ENCODE measurements at regions not wholly inside any gene's neighbourhood (a gene's known extent, or its start where the extent isn't known, plus 50 kb on each side); places are given as distances from the start of the nearest gene placed in this dataset.

DNA sequence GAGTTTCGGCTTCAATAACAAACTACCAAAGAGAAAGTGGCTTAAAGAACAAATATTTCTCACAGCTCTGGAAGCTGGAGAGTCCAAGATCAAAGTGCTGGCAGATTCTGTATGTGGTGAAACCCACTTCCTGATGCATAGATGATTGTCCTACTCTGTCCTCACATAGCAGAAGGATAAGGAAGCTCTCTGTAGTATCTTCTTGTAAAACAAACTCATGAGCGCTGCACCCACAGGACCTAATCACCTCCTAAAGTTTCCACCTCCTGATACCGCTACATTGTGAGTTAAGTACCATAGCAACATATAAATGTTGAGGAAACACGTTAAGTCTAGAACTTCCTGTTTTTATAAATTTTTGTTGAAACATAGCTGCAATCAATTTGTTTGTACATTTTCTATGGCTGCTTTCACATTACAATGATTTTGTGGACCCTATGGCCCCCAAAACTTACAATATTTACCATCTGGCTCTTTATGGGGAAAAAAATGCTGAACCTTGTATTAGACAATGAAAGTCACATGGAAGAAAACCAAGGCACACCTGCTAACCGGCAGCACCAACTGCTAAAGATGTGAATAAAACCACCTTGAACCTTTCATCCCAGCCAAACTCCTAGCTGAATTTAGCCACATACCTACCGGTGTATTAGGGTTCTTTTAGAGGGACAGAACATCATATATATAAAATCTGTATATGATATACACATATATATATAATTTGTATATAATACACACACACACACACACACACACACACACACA lies 1423.4 kb downstream of the NCAM2 start:
- TF ChIP-seq, protein P1, sequence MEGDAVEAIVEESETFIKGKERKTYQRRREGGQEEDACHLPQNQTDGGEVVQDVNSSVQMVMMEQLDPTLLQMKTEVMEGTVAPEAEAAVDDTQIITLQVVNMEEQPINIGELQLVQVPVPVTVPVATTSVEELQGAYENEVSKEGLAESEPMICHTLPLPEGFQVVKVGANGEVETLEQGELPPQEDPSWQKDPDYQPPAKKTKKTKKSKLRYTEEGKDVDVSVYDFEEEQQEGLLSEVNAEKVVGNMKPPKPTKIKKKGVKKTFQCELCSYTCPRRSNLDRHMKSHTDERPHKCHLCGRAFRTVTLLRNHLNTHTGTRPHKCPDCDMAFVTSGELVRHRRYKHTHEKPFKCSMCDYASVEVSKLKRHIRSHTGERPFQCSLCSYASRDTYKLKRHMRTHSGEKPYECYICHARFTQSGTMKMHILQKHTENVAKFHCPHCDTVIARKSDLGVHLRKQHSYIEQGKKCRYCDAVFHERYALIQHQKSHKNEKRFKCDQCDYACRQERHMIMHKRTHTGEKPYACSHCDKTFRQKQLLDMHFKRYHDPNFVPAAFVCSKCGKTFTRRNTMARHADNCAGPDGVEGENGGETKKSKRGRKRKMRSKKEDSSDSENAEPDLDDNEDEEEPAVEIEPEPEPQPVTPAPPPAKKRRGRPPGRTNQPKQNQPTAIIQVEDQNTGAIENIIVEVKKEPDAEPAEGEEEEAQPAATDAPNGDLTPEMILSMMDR (IDR thresholded peaks at IDR 0.05): no peak
- TF ChIP-seq GABPA (IDR thresholded peaks at IDR 0.05; ENCODE audit: low read depth): no peak
- TF ChIP-seq POLR2AphosphoS5 (IDR thresholded peaks at IDR 0.05; ENCODE audit: low read depth, low read length): no peak
- no peak for TF ChIP-seq RAD21 (IDR thresholded peaks at IDR 0.05; ENCODE audit: low read length)
- TF ChIP-seq TCF12 (IDR thresholded peaks at IDR 0.05): no peak
- TF ChIP-seq YY1 (IDR thresholded peaks at IDR 0.05; ENCODE audit: low read depth): no peak
- no peak for TF ChIP-seq EZH2phosphoT487 (IDR thresholded peaks at IDR 0.05; ENCODE audit: borderline replicate concordance, low read depth)
- TF ChIP-seq, protein P2, sequence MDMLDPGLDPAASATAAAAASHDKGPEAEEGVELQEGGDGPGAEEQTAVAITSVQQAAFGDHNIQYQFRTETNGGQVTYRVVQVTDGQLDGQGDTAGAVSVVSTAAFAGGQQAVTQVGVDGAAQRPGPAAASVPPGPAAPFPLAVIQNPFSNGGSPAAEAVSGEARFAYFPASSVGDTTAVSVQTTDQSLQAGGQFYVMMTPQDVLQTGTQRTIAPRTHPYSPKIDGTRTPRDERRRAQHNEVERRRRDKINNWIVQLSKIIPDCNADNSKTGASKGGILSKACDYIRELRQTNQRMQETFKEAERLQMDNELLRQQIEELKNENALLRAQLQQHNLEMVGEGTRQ (IDR thresholded peaks at IDR 0.05; ENCODE audit: borderline replicate concordance, low read depth, low read length): no peak
- no peak for TF ChIP-seq ELF1 (IDR thresholded peaks at IDR 0.05)
- TF ChIP-seq, protein P3, sequence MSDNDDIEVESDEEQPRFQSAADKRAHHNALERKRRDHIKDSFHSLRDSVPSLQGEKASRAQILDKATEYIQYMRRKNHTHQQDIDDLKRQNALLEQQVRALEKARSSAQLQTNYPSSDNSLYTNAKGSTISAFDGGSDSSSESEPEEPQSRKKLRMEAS (IDR thresholded peaks at IDR 0.05; ENCODE audit: low read depth): no peak
- TF ChIP-seq SIN3A (IDR thresholded peaks at IDR 0.05; ENCODE audit: borderline replicate concordance, low read depth, low read length): no peak

Measured in SK-N-SH (cell line).